Breast epithelium (tissue), 4 donors: ENCODE measurements at regions not wholly inside any gene's neighbourhood (a gene's known extent, or its start where the extent isn't known, plus 50 kb on each side); places are given as distances from the start of the nearest gene placed in this dataset.

Source experiments
- DNase-seq, 2 donors: peaks; one replicate each; pipeline ENCODE4 v3.0.0-alpha.2; 2019; ENCODE audit warnings: low spot score in 2 of 2
- H3K27ac ChIP-seq, 2 donors: fragments of 200-600 bp; sonication (generic) in 1 of 2; one replicate each; pipeline ENCODE4 v1.5.1; 2016 to 2019; ENCODE audit warnings: mild to moderate bottlenecking in 1 of 2
- H3K27me3 ChIP-seq, 2 donors: fragments of 200-600 bp; sonication (generic) in 1 of 2; one replicate each; pipeline versions ENCODE4 v1.5.1 to v1.6.0; 2017 to 2019; ENCODE audit warnings: control low read depth in 1 of 2, mild to moderate bottlenecking in 1 of 2
- H3K36me3 ChIP-seq: fragments of 200-600 bp; one replicate; pipeline ENCODE4 v1.5.1; 2019
- H3K4me1 ChIP-seq, 2 donors: fragments of 200-600 bp; sonication (generic); one replicate each; pipeline ENCODE4 v1.5.1; 2016 to 2019; ENCODE audit warnings: control low read depth in 1 of 2
- H3K4me3 ChIP-seq, 3 donors: fragments of 200-600 bp; sonication (generic); 1 replicate in 2 of 3; 2 replicates in 1 of 3; pipeline ENCODE4 v1.5.1; 2016 to 2019; ENCODE audit warnings: mild to moderate bottlenecking in 3 of 3, moderate library complexity in 2 of 3
- H3K9me3 ChIP-seq, 2 donors: fragments of 200-600 bp; sonication (generic) in 1 of 2; one replicate each; pipeline ENCODE4 v1.5.1; 2016 to 2019; ENCODE audit warnings: control low read depth in 1 of 2
- POLR2A ChIP-seq: fragments of 450-650 bp; IDR thresholded peaks from one replicate; pipeline ENCODE4 v1.6.1; 2016; ENCODE audit warnings: antibody characterized with exemption, mild to moderate bottlenecking, moderate library complexity
- POLR2AphosphoS5 ChIP-seq, 3 donors: sonication (generic); formaldehyde crosslinking; IDR thresholded peaks; one replicate each; pipeline ENCODE4 v1.6.1; 2017; ENCODE audit warnings: antibody characterized with exemption in 3 of 3
- intact Hi-C: fragments of 100-400 bp; cut with DNase I; formaldehyde crosslinking; loops from one replicate; pipeline ENCODE4 v1.15.1; 2023; ENCODE audit warnings: low total_unique reads
- TF ChIP-seq, protein P1 (sequence below), 3 donors: fragments of 450-650 bp; IDR thresholded peaks; one replicate each; pipeline ENCODE4 v1.5.1; 2016 to 2017; ENCODE audit warnings: antibody characterized with exemption in 3 of 3, mild to moderate bottlenecking in 3 of 3, moderate library complexity in 3 of 3

DNA sequence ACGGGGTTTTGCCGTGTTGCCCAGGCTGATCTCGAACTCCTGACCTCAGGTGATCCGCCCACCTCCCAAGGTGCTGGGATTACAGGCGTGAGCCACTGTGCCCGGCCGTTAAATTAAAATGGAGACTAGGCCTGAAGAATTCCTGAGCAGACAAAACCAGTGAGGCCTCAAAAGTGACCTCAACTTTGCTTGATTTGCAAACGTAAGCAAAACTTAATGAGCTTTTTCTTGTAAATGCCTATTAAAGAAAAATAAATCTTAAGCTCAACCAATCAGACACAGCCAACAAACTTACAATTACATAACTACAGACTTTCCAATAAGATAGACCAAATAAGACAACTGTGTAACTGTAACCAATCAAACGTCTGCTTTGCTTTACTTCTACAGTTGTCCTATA is 111.3 kb upstream of the SEMA6A start:
- Histone ChIP-seq H3K27ac (no peak overlapping the region), H3K27me3 (no peaks in the 10 kb centered on the region), H3K9me3 (no peaks in the 10 kb centered on the region), H3K36me3 (no peaks in the 10 kb centered on the region), H3K4me1 (no peaks in the 10 kb centered on the region), H3K4me3 (no peak overlapping the region)
- no peak for DNase-seq
- TF ChIP-seq POLR2A, result no peak
- TF ChIP-seq, protein P1, sequence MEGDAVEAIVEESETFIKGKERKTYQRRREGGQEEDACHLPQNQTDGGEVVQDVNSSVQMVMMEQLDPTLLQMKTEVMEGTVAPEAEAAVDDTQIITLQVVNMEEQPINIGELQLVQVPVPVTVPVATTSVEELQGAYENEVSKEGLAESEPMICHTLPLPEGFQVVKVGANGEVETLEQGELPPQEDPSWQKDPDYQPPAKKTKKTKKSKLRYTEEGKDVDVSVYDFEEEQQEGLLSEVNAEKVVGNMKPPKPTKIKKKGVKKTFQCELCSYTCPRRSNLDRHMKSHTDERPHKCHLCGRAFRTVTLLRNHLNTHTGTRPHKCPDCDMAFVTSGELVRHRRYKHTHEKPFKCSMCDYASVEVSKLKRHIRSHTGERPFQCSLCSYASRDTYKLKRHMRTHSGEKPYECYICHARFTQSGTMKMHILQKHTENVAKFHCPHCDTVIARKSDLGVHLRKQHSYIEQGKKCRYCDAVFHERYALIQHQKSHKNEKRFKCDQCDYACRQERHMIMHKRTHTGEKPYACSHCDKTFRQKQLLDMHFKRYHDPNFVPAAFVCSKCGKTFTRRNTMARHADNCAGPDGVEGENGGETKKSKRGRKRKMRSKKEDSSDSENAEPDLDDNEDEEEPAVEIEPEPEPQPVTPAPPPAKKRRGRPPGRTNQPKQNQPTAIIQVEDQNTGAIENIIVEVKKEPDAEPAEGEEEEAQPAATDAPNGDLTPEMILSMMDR (IDR thresholded peaks at IDR 0.05), result no peak
- intact Hi-C loops, result no loop called here

DNA sequence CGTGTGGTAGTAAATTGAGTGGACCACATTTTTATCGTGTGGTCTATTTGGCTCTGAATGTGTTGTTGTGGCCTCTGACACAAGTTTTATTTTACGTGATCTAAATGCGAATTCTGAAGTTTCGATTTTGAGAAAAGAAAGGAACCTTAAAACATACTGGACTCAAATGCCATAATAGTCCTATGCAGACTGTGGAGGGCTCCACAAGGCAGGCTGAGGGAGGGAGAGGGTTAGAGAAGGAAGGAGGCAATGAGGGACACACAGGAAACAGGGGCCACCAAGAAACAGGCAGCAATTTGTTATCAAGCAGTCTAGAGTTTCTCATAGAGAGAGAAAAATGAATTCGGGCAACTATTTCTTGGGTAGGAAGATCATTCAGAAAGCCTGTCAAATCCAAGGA is 110.4 kb upstream of the SEMA6A start:
- Histone ChIP-seq H3K27me3 (no peaks in the 10 kb centered on the region), H3K9me3 (no peaks in the 10 kb centered on the region), H3K4me3 (no peak overlapping the region), H3K4me1 (no peaks in the 10 kb centered on the region), H3K36me3 (no peaks in the 10 kb centered on the region), H3K27ac (no peak overlapping the region)
- no peak for DNase-seq
- intact Hi-C loops, result no loop called here
- no peak for TF ChIP-seq POLR2A
- TF ChIP-seq, protein P1 (IDR thresholded peaks at IDR 0.05), result no peak
- no peak for TF ChIP-seq POLR2AphosphoS5 (IDR thresholded peaks at IDR 0.05)

DNA sequence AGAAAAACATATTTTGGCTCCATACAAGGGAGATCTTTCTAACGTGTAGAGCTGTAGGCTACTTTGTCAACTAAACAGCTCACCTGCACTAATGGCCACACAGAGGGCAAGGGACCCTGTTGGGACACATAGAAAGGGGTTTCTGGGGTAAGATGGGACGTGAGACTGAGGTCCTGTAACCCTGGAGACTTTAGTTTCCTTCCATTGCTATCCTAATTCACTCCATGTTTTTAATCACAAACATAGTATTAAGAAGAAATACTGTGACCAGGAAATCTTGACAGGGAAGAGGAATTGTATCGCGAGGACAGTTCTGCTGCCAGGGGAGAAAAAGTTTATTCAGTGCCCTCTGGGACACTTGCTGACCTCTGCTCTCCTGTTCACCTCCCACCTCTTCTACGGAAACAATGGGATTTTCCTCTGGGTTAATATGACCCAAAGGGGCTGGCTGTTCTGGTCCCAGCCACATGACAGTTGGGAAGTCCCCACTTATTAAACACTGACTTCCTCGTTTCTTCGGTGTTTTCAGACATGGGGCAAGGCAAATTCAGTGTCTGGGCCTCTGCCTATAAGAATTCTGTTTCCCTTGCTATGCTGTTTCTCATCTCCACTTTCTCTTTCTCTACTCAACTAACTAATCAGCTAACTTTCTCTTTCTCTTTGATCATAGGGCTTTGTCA is 106.9 kb upstream of the SEMA6A start:
- peak overlapping the region; percentile 9 to 55 for H3K27ac ChIP-seq
- no peaks in the 10 kb centered on the region for H3K36me3 ChIP-seq
- intact Hi-C loops, result no loop called here
- TF ChIP-seq POLR2AphosphoS5 (IDR thresholded peaks at IDR 0.05), result no peak
- TF ChIP-seq, protein P1 (IDR thresholded peaks at IDR 0.05), result no peak
- no peak for TF ChIP-seq POLR2A
- H3K9me3 ChIP-seq, result no peaks in the 10 kb centered on the region
- no peaks in the 10 kb centered on the region for H3K27me3 ChIP-seq
- no peak for DNase-seq
- peak overlapping the region in 1 of 3 donors; percentile 35 for H3K4me3 ChIP-seq
- H3K4me1 ChIP-seq, result no peaks in the 10 kb centered on the region

DNA sequence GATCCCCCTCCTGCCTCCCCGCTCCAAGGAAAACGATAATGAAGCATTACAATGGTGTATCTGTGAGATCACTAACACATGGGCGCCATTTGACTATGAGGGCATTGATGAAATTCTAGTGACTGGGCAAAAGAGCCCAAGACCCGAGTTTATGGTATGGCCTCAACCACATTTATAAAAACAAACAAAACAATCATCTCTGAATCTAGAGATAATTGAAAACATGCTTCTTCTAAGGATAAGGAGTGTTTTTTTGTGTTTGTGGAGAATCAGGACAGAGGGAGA is 100.9 kb upstream of the SEMA6A start:
- no peak for DNase-seq
- no peak overlapping the region for H3K4me3 ChIP-seq
- H3K36me3 ChIP-seq, result no peaks in the 10 kb centered on the region
- H3K27me3 ChIP-seq, result no peaks in the 10 kb centered on the region
- H3K4me1 ChIP-seq, result peaks cover 0 to 3% of the 10 kb centered on the region in 2 donors
- H3K27ac ChIP-seq, result no peak overlapping the region
- H3K9me3 ChIP-seq, result no peaks in the 10 kb centered on the region
- TF ChIP-seq POLR2AphosphoS5 (IDR thresholded peaks at IDR 0.05) (no peak), POLR2A (no peak)
- TF ChIP-seq, protein P1 (IDR thresholded peaks at IDR 0.05), result no peak
- intact Hi-C loops, result no loop called here

DNA sequence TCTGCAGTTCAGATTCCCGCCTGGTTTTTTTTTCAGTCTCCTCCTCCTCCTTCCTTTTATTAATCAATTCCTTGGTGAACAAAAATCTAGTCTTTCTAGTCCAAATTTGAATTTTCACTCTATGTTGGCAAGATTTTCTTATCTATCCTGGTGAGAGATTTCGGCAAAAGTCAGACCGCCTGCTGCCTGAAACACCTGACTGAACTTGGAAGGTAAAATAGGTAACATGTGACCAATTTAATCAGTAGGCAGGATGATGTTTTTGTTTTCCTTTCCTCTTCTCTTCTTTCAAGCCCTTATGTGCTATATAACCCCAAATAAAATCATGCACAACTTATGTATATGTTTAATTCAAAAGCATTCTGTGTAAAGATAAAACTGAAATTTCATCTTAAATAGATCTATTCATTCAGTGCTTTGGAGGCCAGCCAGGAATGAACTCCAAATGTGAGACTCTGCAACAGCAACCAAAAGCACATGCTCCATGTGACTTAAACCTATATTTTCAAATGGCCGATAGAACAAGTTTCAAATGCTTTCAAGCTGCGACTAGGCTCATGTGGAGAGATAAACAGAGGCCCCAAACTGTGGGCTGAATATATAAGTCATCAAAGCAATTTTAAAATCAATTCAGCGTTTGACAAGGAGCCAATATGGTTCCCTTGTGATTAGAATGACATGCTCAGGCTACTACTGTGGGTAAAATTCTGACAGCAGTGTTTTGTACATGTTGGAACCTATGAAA is 100.4 kb upstream of the SEMA6A start:
- no peaks in the 10 kb centered on the region for H3K36me3 ChIP-seq
- H3K27me3 ChIP-seq, result no peaks in the 10 kb centered on the region
- H3K27ac ChIP-seq, result no peak overlapping the region
- peaks cover 0 to 3% of the 10 kb centered on the region in 2 donors for H3K4me1 ChIP-seq
- H3K9me3 ChIP-seq, result no peaks in the 10 kb centered on the region
- no peak for DNase-seq
- TF ChIP-seq, protein P1 (IDR thresholded peaks at IDR 0.05), result no peak
- TF ChIP-seq POLR2A (no peak), POLR2AphosphoS5 (IDR thresholded peaks at IDR 0.05) (no peak)
- intact Hi-C loops, result no loop called here
- H3K4me3 ChIP-seq, result no peak overlapping the region
